ENCODE measurements at regions not wholly inside any gene's neighbourhood (a gene's known extent, or its start where the extent isn't known, plus 50 kb on each side); places are given as distances from the start of the nearest gene placed in this dataset.

DNA sequence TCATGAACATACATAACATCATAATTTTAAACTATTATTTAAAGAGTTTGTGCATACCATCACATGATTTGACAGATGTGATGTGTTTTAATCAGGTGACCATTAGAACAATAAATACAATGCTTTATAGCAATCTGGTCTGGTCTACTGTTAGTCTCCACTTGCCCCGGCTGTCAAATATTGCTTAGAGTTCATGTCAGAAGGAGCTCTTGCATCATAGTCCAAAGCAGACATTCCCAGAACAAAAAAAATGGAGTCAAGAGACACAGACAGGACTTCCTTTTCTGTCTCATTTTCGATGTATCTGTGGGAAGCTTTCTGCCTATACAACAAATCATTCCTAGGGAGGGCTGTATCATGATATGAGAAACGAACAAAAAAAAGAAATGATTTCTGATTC is 979.2 kb upstream of the WWC1 start:
- POLR2A ChIA-PET = no interaction called here
- Mint-ChIP-seq H3K4me3 (no peak overlapping the region), H3K4me1 (no peaks in the 10 kb centered on the region), H3K36me3 (no peaks in the 10 kb centered on the region), H3K9me3 (no peaks in the 10 kb centered on the region), H3K27me3 (no peaks in the 10 kb centered on the region), H3K27ac (no peak overlapping the region)
- DNase-seq = no peak
- no peak for ATAC-seq (ENCODE audit: low read depth)

DNA sequence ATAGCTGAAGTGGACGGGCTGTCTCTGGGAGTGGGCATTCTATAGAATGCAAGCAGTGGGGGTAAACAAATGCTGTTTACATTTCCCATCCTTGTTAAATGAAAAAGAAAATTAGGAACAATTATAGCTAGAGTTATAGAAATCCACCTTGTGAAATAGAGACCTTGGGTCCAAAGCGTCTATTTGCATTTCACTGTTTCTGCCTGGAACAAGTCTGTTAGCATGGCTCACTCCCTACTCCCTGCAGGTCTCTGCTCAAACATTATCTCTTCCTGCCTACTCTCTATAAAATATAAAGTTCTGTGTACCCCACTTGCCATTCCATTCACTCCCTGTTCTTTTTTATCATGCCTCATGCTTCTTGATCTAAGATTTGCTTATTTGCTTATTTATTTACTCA is 975.7 kb upstream of the WWC1 start:
- Mint-ChIP-seq H3K4me1 (no peaks in the 10 kb centered on the region), H3K27me3 (no peaks in the 10 kb centered on the region), H3K27ac (no peak overlapping the region), H3K9me3 (no peaks in the 10 kb centered on the region), H3K4me3 (no peak overlapping the region), H3K36me3 (no peaks in the 10 kb centered on the region)
- DNase-seq (no peak), ATAC-seq (ENCODE audit: low read depth) (no peak)
- POLR2A ChIA-PET = no interaction called here

DNA sequence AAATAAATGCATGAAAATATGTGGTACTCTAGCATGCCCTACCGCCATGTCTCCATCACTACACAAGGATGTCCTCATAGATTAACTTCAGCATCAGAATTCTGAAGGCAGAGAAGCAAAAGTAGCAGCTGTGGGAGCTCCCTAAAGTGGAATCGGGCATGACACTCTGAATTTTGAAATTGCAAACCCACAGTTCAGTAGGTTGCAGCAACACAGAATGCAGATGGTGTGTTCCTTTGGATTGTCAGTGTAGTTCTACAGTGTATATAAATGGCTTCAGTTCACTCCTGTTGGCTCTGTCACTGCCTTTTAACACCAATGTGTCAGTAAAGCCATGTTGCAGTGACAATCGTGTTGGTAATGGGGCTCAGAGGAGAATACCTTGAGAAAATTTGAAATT is 973.6 kb upstream of the WWC1 start:
- Mint-ChIP-seq H3K27ac (no peak overlapping the region), H3K36me3 (no peaks in the 10 kb centered on the region), H3K4me1 (no peaks in the 10 kb centered on the region), H3K9me3 (no peaks in the 10 kb centered on the region), H3K27me3 (no peaks in the 10 kb centered on the region), H3K4me3 (no peak overlapping the region)
- ATAC-seq (ENCODE audit: low read depth) = no peak
- no peak for DNase-seq
- POLR2A ChIA-PET = no interaction called here

- Mint-ChIP-seq H3K9me3 (no peaks in the 10 kb centered on the region), H3K27ac (no peak overlapping the region)
- POLR2A ChIA-PET = no interaction called here
These were observed 972.2 kb upstream of the WWC1 start for GRCh38 chr5:167319243-167319642.

GRCh38 chr5:167320019-167320418 is 971.4 kb upstream of the WWC1 start:
- DNase-seq (no peak), ATAC-seq (ENCODE audit: low read depth) (no peak)
- no peaks in the 10 kb centered on the region for H3K9me3 Mint-ChIP-seq
- no peaks in the 10 kb centered on the region for H3K27me3 Mint-ChIP-seq
- H3K27ac Mint-ChIP-seq = no peak overlapping the region
- H3K4me3 Mint-ChIP-seq = no peak overlapping the region
- POLR2A ChIA-PET = no interaction called here
- no peaks in the 10 kb centered on the region for H3K4me1 Mint-ChIP-seq
- no peaks in the 10 kb centered on the region for H3K36me3 Mint-ChIP-seq

More at GRCh38 chr5:167319243-167319642, 972.2 kb upstream of the WWC1 start:
- no peaks in the 10 kb centered on the region for H3K4me1 Mint-ChIP-seq
- H3K27me3 Mint-ChIP-seq = no peaks in the 10 kb centered on the region
- no peak for ATAC-seq (ENCODE audit: low read depth)
- no peaks in the 10 kb centered on the region for H3K36me3 Mint-ChIP-seq
- no peak overlapping the region for H3K4me3 Mint-ChIP-seq
- DNase-seq = no peak

DNA sequence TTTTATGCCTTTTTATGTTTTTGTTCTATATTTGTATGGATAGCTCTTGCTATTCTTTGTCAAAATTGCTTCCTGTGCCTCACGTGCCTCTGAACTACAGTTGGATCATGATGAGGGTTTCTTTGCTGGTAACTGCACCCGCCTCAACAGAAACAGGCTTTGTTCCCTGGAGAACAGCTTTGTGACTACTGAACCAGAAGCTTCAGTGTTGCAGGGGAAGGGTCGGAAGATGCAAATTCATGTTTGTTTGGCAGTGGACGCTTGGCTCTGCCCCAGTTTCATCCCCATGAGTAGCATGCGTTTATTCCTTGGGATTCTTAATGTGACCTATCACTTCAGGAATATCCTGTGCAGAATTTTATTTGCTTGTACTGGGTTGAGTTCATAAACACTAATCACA is 959.1 kb upstream of the WWC1 start:
- DNase-seq = no peak
- POLR2A ChIA-PET = no interaction called here
- Mint-ChIP-seq H3K27ac (no peak overlapping the region), H3K27me3 (no peaks in the 10 kb centered on the region), H3K36me3 (no peaks in the 10 kb centered on the region), H3K9me3 (peaks cover 7% of the 10 kb centered on the region), H3K4me3 (no peak overlapping the region), H3K4me1 (no peaks in the 10 kb centered on the region)
- no peak for ATAC-seq (ENCODE audit: low read depth)

DNA sequence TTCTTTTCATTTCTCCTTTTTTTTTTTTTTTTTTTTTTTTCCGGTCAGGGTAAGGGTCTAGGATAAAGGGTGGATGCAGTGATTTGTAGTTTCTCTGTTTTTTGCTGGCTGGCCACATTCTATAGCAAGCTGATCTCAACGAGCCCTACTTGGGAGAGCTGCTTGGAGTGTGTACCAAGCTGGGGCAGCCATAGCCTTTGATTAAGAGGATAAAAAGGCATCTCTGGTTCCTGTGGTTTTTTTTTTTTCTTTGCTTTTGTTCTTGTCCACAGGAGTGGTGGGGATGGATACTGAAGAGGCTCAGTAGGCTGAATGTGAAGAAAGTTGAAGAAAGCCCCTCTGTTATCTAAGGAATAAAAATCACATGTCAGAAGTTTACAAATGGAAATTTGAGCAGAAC is 955.3 kb upstream of the WWC1 start:
- Mint-ChIP-seq H3K36me3 (no peaks in the 10 kb centered on the region), H3K27me3 (no peaks in the 10 kb centered on the region), H3K4me1 (no peaks in the 10 kb centered on the region), H3K4me3 (no peak overlapping the region), H3K27ac (no peak overlapping the region), H3K9me3 (peaks cover 3% of the 10 kb centered on the region)
- ATAC-seq (ENCODE audit: low read depth) = no peak
- POLR2A ChIA-PET = no interaction called here
- DNase-seq = no peak

DNA sequence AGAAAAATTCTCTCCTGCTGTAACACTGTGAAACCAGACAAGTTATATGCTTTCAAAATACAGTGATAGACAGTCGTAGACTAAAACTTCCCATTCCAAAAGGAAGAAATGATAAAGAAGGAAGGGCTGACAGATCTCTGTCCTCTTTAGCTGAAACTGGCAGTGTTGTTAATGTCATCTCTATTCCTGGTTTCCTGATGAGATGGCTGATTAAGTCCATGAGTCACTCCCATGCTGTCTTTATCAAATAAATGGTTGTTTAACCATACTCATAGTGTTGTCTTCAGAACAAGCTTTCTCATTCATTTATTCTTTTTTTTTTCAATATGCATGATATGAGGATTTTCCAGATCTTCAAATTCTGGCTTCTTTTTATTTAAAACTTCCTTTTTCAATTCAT is 952.2 kb upstream of the WWC1 start:
- ATAC-seq (ENCODE audit: low read depth) (no peak), DNase-seq (no peak)
- no peak overlapping the region for H3K27ac Mint-ChIP-seq
- no peaks in the 10 kb centered on the region for H3K36me3 Mint-ChIP-seq
- POLR2A ChIA-PET = no interaction called here
- no peaks in the 10 kb centered on the region for H3K9me3 Mint-ChIP-seq
- H3K4me3 Mint-ChIP-seq = no peak overlapping the region
- no peaks in the 10 kb centered on the region for H3K27me3 Mint-ChIP-seq
- H3K4me1 Mint-ChIP-seq = no peaks in the 10 kb centered on the region

GRCh38 chr5:167346461-167346860 is 945.0 kb upstream of the WWC1 start:
- H3K36me3 Mint-ChIP-seq = no peaks in the 10 kb centered on the region
- POLR2A ChIA-PET = no interaction called here

GRCh38 chr5:167348251-167348926 is 943.1 kb upstream of the WWC1 start:
- no peak overlapping the region for H3K4me3 Mint-ChIP-seq
- H3K27me3 Mint-ChIP-seq = no peaks in the 10 kb centered on the region
- no peaks in the 10 kb centered on the region for H3K4me1 Mint-ChIP-seq
- H3K9me3 Mint-ChIP-seq = no peaks in the 10 kb centered on the region
- DNase-seq (no peak), ATAC-seq (ENCODE audit: low read depth) (no peak)
- no peak overlapping the region for H3K27ac Mint-ChIP-seq
- no peaks in the 10 kb centered on the region for H3K36me3 Mint-ChIP-seq
- POLR2A ChIA-PET = no interaction called here

More at GRCh38 chr5:167346461-167346860, 945.0 kb upstream of the WWC1 start:
- ATAC-seq (ENCODE audit: low read depth) (no peak), DNase-seq (no peak)
- no peaks in the 10 kb centered on the region for H3K9me3 Mint-ChIP-seq
- H3K4me3 Mint-ChIP-seq = no peak overlapping the region
- H3K27me3 Mint-ChIP-seq = no peaks in the 10 kb centered on the region
- no peaks in the 10 kb centered on the region for H3K4me1 Mint-ChIP-seq
- H3K27ac Mint-ChIP-seq = no peak overlapping the region

DNA sequence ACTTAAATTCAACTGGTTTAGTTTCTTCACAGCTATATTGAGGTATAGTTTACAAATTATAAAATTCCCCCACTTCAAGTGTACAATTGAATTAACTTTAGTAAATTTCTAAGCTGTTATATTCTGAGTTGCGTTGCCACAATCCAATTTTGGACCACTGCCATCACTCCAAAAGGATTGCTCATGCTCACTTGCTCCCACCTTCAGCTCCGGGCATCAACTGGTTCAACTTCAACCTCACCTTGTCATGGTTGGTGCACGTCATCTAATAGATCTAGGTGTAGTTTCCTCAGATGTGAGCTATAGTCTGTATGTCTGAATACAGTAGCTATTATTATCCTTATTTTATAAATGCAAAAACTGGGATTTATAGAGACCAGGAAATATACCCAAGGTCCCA is 942.5 kb upstream of the WWC1 start:
- ATAC-seq (ENCODE audit: low read depth) = no peak
- H3K9me3 Mint-ChIP-seq = peaks cover 2% of the 10 kb centered on the region
- no peak for DNase-seq
- H3K27me3 Mint-ChIP-seq = no peaks in the 10 kb centered on the region
- POLR2A ChIA-PET = no interaction called here
- H3K27ac Mint-ChIP-seq = no peak overlapping the region
- no peaks in the 10 kb centered on the region for H3K36me3 Mint-ChIP-seq
- no peak overlapping the region for H3K4me3 Mint-ChIP-seq
- no peaks in the 10 kb centered on the region for H3K4me1 Mint-ChIP-seq

GRCh38 chr5:167351316-167351715 is 940.1 kb upstream of the WWC1 start:
- H3K4me3 Mint-ChIP-seq = no peak overlapping the region
- ATAC-seq (ENCODE audit: low read depth) (no peak), DNase-seq (no peak)
- POLR2A ChIA-PET = no interaction called here
- no peaks in the 10 kb centered on the region for H3K27me3 Mint-ChIP-seq
- H3K9me3 Mint-ChIP-seq = peaks cover 2% of the 10 kb centered on the region
- no peaks in the 10 kb centered on the region for H3K4me1 Mint-ChIP-seq
- no peaks in the 10 kb centered on the region for H3K36me3 Mint-ChIP-seq
- no peak overlapping the region for H3K27ac Mint-ChIP-seq

DNA sequence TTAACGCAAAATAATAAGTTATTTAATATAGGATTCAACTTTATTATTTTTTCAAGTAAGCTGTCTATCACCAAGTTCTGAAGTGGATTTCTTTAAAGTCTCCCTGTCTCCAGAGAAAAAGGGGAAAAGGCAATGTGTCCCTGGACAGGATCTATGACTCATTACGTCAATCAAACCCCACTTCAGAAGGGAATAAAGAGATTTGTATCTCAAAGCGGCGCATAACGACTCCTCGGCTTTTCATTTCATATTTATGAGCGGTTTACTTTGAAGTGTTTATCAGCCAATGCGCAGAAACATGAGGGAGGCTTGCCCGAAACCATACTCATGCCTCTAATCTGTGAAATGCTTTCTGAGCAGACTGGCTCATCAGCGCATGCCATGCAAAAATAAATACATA is 938.6 kb upstream of the WWC1 start:
- Mint-ChIP-seq H3K27me3 (no peaks in the 10 kb centered on the region), H3K27ac (no peak overlapping the region), H3K9me3 (peaks cover 2% of the 10 kb centered on the region), H3K4me1 (no peaks in the 10 kb centered on the region), H3K36me3 (no peaks in the 10 kb centered on the region), H3K4me3 (no peak overlapping the region)
- POLR2A ChIA-PET = no interaction called here
- no peak for ATAC-seq (ENCODE audit: low read depth)
- no peak for DNase-seq

DNA sequence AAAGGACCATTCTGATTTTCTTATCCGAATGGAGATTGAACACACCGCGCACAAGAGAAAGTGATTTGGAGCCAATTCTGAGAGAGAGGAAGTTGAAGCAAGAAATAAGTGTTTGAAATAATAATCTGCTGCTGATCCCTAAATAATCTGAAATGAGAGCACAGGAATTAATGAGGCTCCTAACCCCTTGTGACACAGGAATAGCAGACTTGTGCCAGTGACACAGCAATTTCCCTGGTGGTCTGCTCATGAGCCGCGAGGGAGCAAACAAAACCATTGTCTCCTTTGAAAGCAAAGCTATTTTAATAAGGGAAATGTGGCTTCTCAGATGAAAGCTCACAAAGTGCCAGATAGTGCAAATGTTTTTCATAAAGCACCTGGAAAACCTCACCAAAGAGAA is 936.1 kb upstream of the WWC1 start:
- H3K4me1 Mint-ChIP-seq = no peaks in the 10 kb centered on the region
- H3K27ac Mint-ChIP-seq = no peak overlapping the region
- H3K36me3 Mint-ChIP-seq = no peaks in the 10 kb centered on the region
- H3K27me3 Mint-ChIP-seq = no peaks in the 10 kb centered on the region
- ATAC-seq (ENCODE audit: low read depth) = no peak
- H3K4me3 Mint-ChIP-seq = no peak overlapping the region
- peaks cover 2% of the 10 kb centered on the region for H3K9me3 Mint-ChIP-seq
- no peak for DNase-seq
- POLR2A ChIA-PET = no interaction called here

DNA sequence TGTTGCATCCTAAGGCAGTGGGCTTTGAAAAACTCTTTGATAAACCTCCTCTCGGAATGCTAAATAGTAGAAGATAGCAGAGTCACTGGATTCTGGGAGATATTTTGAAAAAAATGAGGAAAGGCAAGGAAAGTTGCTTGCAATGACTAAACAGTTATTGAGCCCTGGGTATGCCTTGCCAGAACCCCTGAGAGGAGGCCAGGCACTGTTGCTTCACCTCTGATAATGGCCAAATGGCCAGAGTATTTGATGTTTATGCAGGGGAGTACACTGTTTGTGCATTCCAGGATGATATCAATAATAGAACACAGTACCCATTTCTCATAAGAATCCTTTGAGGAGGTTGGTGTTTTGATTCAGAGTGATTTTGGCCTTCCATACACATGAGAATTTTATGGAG is 935.1 kb upstream of the WWC1 start:
- Mint-ChIP-seq H3K27me3 (no peaks in the 10 kb centered on the region), H3K36me3 (no peaks in the 10 kb centered on the region), H3K27ac (no peak overlapping the region), H3K4me3 (no peak overlapping the region), H3K9me3 (peaks cover 2% of the 10 kb centered on the region), H3K4me1 (no peaks in the 10 kb centered on the region)
- POLR2A ChIA-PET = no interaction called here
- DNase-seq = no peak
- no peak for ATAC-seq (ENCODE audit: low read depth)

Measured in activated naive CD8-positive, alpha-beta T cell treated with anti-CD3 and anti-CD28 coated beads, Interleukin-2, amount 10 ng/mL, durations not matched to agents 7 days and 5 days (primary cell).